ENCODE measurements at regions not wholly inside any gene's neighbourhood (a gene's known extent, or its start where the extent isn't known, plus 50 kb on each side); places are given as distances from the start of the nearest gene placed in this dataset.

GRCh38 chr5:121719255-121719654 is 132.4 kb upstream of the FTMT start:
- no peak for DNase-seq (ENCODE audit: low spot score)

- no peak for DNase-seq (ENCODE audit: low spot score)
Measured at GRCh38 chr5:121725450-121725849, 126.2 kb upstream of the FTMT start.

GRCh38 chr5:121726991-121727390 is 124.7 kb upstream of the FTMT start:
- DNase-seq (ENCODE audit: low spot score), result no peak

- DNase-seq (ENCODE audit: low spot score), result no peak
Measured at GRCh38 chr5:121731377-121731776, 120.3 kb upstream of the FTMT start.

- DNase-seq (ENCODE audit: low spot score), result no peak
Measured at GRCh38 chr5:121735618-121736017, 116.1 kb upstream of the FTMT start.

GRCh38 chr5:121737120-121737519 is 114.6 kb upstream of the FTMT start:
- no peak for DNase-seq (ENCODE audit: low spot score)

- DNase-seq (ENCODE audit: low spot score), result no peak
Measured at GRCh38 chr5:121741156-121741555, 110.5 kb upstream of the FTMT start.

GRCh38 chr5:121744577-121744976 is 107.1 kb upstream of the FTMT start:
- no peak for DNase-seq (ENCODE audit: low spot score)

- DNase-seq (ENCODE audit: low spot score), result no peak
Measured at GRCh38 chr5:121745407-121745806, 106.3 kb upstream of the FTMT start.

GRCh38 chr5:121746763-121747162 is 104.9 kb upstream of the FTMT start:
- DNase-seq (ENCODE audit: low spot score), result no peak

- no peak for DNase-seq (ENCODE audit: low spot score)
Measured at GRCh38 chr5:121748686-121749085, 103.0 kb upstream of the FTMT start.

GRCh38 chr5:121752149-121752548 is 99.5 kb upstream of the FTMT start:
- no peak for DNase-seq (ENCODE audit: low spot score)

GRCh38 chr5:121755266-121755665 is 96.4 kb upstream of the FTMT start:
- DNase-seq (ENCODE audit: low spot score), result no peak

GRCh38 chr5:121757753-121758152 is 93.9 kb upstream of the FTMT start:
- DNase-seq (ENCODE audit: low spot score), result no peak

- DNase-seq (ENCODE audit: low spot score), result no peak
Measured at GRCh38 chr5:121758615-121759014, 93.1 kb upstream of the FTMT start.

- DNase-seq (ENCODE audit: low spot score), result no peak
Measured at GRCh38 chr5:121762426-121762825, 89.3 kb upstream of the FTMT start.

GRCh38 chr5:121763665-121764064 is 88.0 kb upstream of the FTMT start:
- DNase-seq (ENCODE audit: low spot score), result no peak

GRCh38 chr5:121780406-121780805 is 71.3 kb upstream of the FTMT start:
- DNase-seq (ENCODE audit: low spot score), result no peak

- DNase-seq (ENCODE audit: low spot score), result no peak
Measured at GRCh38 chr5:121783700-121784099, 68.0 kb upstream of the FTMT start.

GRCh38 chr5:121793791-121794190 is 57.9 kb upstream of the FTMT start:
- no peak for DNase-seq (ENCODE audit: low spot score)

GRCh38 chr5:121795511-121795910 is 56.2 kb upstream of the FTMT start:
- DNase-seq (ENCODE audit: low spot score), result no peak

- no peak for DNase-seq (ENCODE audit: low spot score)
Measured at GRCh38 chr5:121797681-121798518, 53.8 kb upstream of the FTMT start.
